Left lung (tissue), 4 donors: ENCODE measurements at regions not wholly inside any gene's neighbourhood (a gene's known extent, or its start where the extent isn't known, plus 50 kb on each side); places are given as distances from the start of the nearest gene placed in this dataset.

Experiments
- ATAC-seq: fragments of 200-7000 bp; cut with Tn5 transposase; one replicate; pipeline ENCODE4 v1.9.1; 2020; ENCODE audit warnings: moderate library complexity
- DNase-seq, 4 donors: peaks; one replicate each; pipeline ENCODE4 v3.0.0-alpha.2; 2013 to 2020
- H3K27ac ChIP-seq, 2 donors: fragments of 200-600 bp; sonication (generic) in 1 of 2; one replicate each; pipeline versions ENCODE4 v1.5.0 to v1.8.0; 2020 to 2021
- H3K27me3 ChIP-seq, 2 donors: fragments of 200-600 bp; sonication (generic) in 1 of 2; one replicate each; pipeline versions ENCODE4 v1.5.0 to v1.8.0; 2020 to 2021
- H3K36me3 ChIP-seq, 2 donors: fragments of 200-600 bp; sonication (generic) in 1 of 2; one replicate each; pipeline versions ENCODE4 v1.5.0 to v1.8.0; 2020 to 2021
- H3K4me1 ChIP-seq, 2 donors: fragments of 200-600 bp; one replicate each; pipeline ENCODE4 v1.8.0; 2021
- H3K4me3 ChIP-seq, 2 donors: fragments of 200-600 bp; sonication (generic) in 1 of 2; one replicate each; pipeline versions ENCODE4 v1.5.0 to v1.8.0; 2020 to 2021; ENCODE audit warnings: mild to moderate bottlenecking in 1 of 2
- H3K9me3 ChIP-seq, 2 donors: fragments of 200-600 bp; sonication (generic) in 1 of 2; one replicate each; pipeline versions ENCODE4 v1.5.0 to v1.8.0; 2020 to 2021
- CTCF ChIP-seq, 2 donors: fragments of 200-600 bp; sonication (generic) in 1 of 2; IDR thresholded peaks; one replicate each; pipeline versions ENCODE4 v1.5.0 to v1.8.0; 2021; ENCODE audit warnings: antibody characterized with exemption in 2 of 2
- intact Hi-C, 2 donors: fragments of 100-400 bp; cut with DNase I; formaldehyde crosslinking; loops; one replicate each; pipeline versions ENCODE4 v1.11.2 to v1.14.2; 2022
- donor health status: DM: no; HTN: yes; CAD: no.
- donor health status: DM: no; HTN: no; CAD: no.

- Histone ChIP-seq H3K4me3 (no peak overlapping the region), H3K4me1 (no peaks in the 10 kb centered on the region), H3K27ac (no peak overlapping the region), H3K9me3 (peaks cover 0 to 11% of the 10 kb centered on the region in 2 donors), H3K36me3 (no peaks in the 10 kb centered on the region), H3K27me3 (no peaks in the 10 kb centered on the region)
- TF ChIP-seq CTCF (IDR thresholded peaks at IDR 0.05): no peak
- no peak for DNase-seq
- intact Hi-C loops: no loop called here
- no peak for ATAC-seq
Observed at GRCh38 chr5:165914456-165914855, 2377.0 kb upstream of the WWC1 start.

GRCh38 chr5:165919196-165919595 lies 2372.2 kb upstream of the WWC1 start:
- Histone ChIP-seq H3K36me3 (no peaks in the 10 kb centered on the region), H3K4me3 (no peak overlapping the region), H3K27me3 (no peaks in the 10 kb centered on the region), H3K9me3 (peaks cover 0 to 5% of the 10 kb centered on the region in 2 donors), H3K27ac (no peak overlapping the region), H3K4me1 (no peaks in the 10 kb centered on the region)
- intact Hi-C loops: no loop called here
- DNase-seq (no peak), ATAC-seq (no peak)
- TF ChIP-seq CTCF (IDR thresholded peaks at IDR 0.05): no peak

GRCh38 chr5:165920655-165921054 lies 2370.8 kb upstream of the WWC1 start:
- Histone ChIP-seq H3K27me3 (no peaks in the 10 kb centered on the region), H3K4me1 (no peaks in the 10 kb centered on the region), H3K4me3 (no peak overlapping the region), H3K9me3 (peaks cover 0 to 5% of the 10 kb centered on the region in 2 donors), H3K27ac (no peak overlapping the region), H3K36me3 (no peaks in the 10 kb centered on the region)
- DNase-seq (no peak), ATAC-seq (no peak)
- intact Hi-C loops: no loop called here
- TF ChIP-seq CTCF (IDR thresholded peaks at IDR 0.05): no peak

- H3K27me3 ChIP-seq: no peaks in the 10 kb centered on the region
- DNase-seq: no peak
- no peak for TF ChIP-seq CTCF (IDR thresholded peaks at IDR 0.05)
- H3K4me3 ChIP-seq: no peak overlapping the region
- intact Hi-C loops: no loop called here
- H3K36me3 ChIP-seq: no peaks in the 10 kb centered on the region
- peaks cover 0 to 11% of the 10 kb centered on the region in 2 donors for H3K9me3 ChIP-seq
- H3K4me1 ChIP-seq: no peaks in the 10 kb centered on the region
- no peak for ATAC-seq
- no peak overlapping the region for H3K27ac ChIP-seq
Observed at GRCh38 chr5:165928971-165929370, 2362.5 kb upstream of the WWC1 start.

GRCh38 chr5:165940541-165940940 lies 2350.9 kb upstream of the WWC1 start:
- Histone ChIP-seq H3K4me3 (no peak overlapping the region), H3K36me3 (no peaks in the 10 kb centered on the region), H3K4me1 (no peaks in the 10 kb centered on the region), H3K27me3 (no peaks in the 10 kb centered on the region), H3K9me3 (no peaks in the 10 kb centered on the region), H3K27ac (no peak overlapping the region)
- TF ChIP-seq CTCF (IDR thresholded peaks at IDR 0.05): no peak
- DNase-seq: no peak
- no peak for ATAC-seq
- intact Hi-C loops: no loop called here
